Osteoblast (primary cell): ENCODE measurements at regions not wholly inside any gene's neighbourhood (a gene's known extent, or its start where the extent isn't known, plus 50 kb on each side); places are given as distances from the start of the nearest gene placed in this dataset.
A peak's percentile ranks its signal among the peaks of the same experiment; 100 is the strongest.

Source experiments
- DNase-seq: peaks from one replicate; pipeline ENCODE4 v3.0.0; 2011; ENCODE audit warnings: low spot score, mixed read lengths; ENCODE audit not compliant: insufficient read length; ENCODE audit errors: missing footprints
- H2AFZ ChIP-seq: 2 replicates; pipeline ENCODE4 v1.6.0; 2011; ENCODE audit warnings: mild to moderate bottlenecking, low read length
- H3K27ac ChIP-seq: 2 replicates; pipeline ENCODE4 v1.5.1; 2011; ENCODE audit warnings: mild to moderate bottlenecking, low read depth, low read length, moderate library complexity
- H3K27me3 ChIP-seq: 2 replicates; pipeline ENCODE4 v1.6.0; 2012; ENCODE audit warnings: mild to moderate bottlenecking, control low read depth, inconsistent platforms, low read length, moderate library complexity; ENCODE audit not compliant: insufficient read depth
- H3K36me3 ChIP-seq: 2 replicates; pipeline ENCODE4 v1.5.1; 2011; ENCODE audit warnings: mild to moderate bottlenecking, low read length, control low read depth, moderate library complexity; ENCODE audit not compliant: insufficient read depth
- H3K4me1 ChIP-seq: 2 replicates; pipeline ENCODE4 v1.5.1; 2011; ENCODE audit warnings: mild to moderate bottlenecking, low read length, control low read depth, moderate library complexity; ENCODE audit not compliant: insufficient read depth
- H3K4me2 ChIP-seq: 2 replicates; pipeline ENCODE4 v1.6.0; 2011; ENCODE audit warnings: mild to moderate bottlenecking, low read length; ENCODE audit not compliant: insufficient read depth
- H3K4me3 ChIP-seq: fragments of 200-600 bp; sonication (generic); 3 replicates; pipeline ENCODE4 v1.5.1; 2012; ENCODE audit warnings: mild to moderate bottlenecking, low read length, inconsistent platforms; ENCODE audit not compliant: insufficient read depth
- H3K79me2 ChIP-seq: 2 replicates; pipeline ENCODE4 v1.6.0; 2012; ENCODE audit warnings: mild to moderate bottlenecking, low read length, control low read depth, inconsistent platforms; ENCODE audit not compliant: insufficient read depth
- H3K9me3 ChIP-seq: 2 replicates; pipeline ENCODE4 v1.5.1; 2011; ENCODE audit warnings: low read depth, low read length, control low read depth
- H4K20me1 ChIP-seq: 2 replicates; pipeline ENCODE4 v1.6.0; 2012; ENCODE audit warnings: mild to moderate bottlenecking, low read length, control low read depth; ENCODE audit not compliant: insufficient read depth
- CTCF ChIP-seq: IDR thresholded peaks from 2 replicates; pipeline ENCODE4 v1.5.1; 2011; ENCODE audit warnings: mild to moderate bottlenecking, low read depth, low read length, moderate library complexity; ENCODE audit errors: extremely low read depth

DNA sequence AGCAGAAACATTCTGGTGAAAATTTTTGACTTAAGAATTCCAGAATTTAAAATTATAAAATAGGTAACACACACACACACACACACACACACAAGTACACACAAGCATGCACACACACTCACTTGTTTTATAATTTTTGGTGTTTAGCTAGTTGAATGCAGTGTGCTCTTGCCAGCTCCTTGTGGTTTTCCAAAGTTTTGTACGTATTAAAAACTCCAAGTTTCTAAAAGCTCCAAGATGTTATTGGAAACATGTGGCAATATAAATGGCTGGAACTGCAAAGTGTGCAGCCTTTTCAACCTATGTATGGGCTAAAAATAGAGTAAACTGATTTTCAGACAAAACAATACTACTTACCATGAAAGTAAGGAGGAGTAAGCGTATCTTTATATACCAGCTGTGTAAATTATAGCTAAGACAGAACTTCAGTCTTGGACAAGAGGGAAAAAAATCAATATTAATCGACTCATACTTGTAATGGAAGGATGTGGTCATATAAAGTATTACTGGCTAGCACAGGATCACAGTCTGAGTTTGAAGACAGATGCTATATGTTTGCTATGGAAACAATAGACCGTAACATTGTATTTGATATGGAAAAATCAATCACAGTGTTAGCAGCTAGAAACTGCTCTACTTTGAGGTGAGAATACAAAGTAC lies 727.1 kb upstream of the GRAMD2B start:
- H3K79me2 ChIP-seq = no peaks in the 10 kb centered on the region
- H3K9me3 ChIP-seq = no peaks in the 10 kb centered on the region
- H3K27me3 ChIP-seq = no peaks in the 10 kb centered on the region
- H3K27ac ChIP-seq = peak overlapping the region; percentile 52
- no peak for TF ChIP-seq CTCF
- H4K20me1 ChIP-seq = no peaks in the 10 kb centered on the region
- peaks cover 23% of the 10 kb centered on the region for H3K4me1 ChIP-seq
- no peaks in the 10 kb centered on the region for H3K36me3 ChIP-seq
- no peak overlapping the region for H3K4me2 ChIP-seq
- no peak for DNase-seq
- H3K4me3 ChIP-seq = no peak overlapping the region
- H2AFZ ChIP-seq = no peak overlapping the region

DNA sequence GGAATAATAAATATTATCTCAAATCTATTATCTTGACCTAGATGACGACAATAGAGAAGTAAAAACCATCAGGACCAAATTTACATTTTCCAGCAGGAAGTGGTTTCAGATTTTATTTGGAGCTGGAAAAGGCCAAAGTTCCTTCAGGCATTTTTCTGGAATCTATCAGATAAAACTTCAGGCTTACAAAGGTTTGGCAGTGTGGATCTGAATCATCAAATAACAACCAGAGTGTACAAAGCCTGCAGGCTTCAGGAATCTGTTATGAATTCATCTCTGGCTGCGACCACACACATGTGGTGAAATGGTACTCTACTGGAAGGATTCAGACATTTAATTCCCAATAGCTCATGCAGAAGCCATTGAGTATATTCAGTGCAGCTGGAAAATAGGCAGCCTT lies 726.4 kb upstream of the GRAMD2B start:
- Histone ChIP-seq H4K20me1 (no peaks in the 10 kb centered on the region), H3K4me3 (no peak overlapping the region), H3K36me3 (no peaks in the 10 kb centered on the region), H2AFZ (no peak overlapping the region), H3K4me1 (peaks cover 23% of the 10 kb centered on the region), H3K27ac (peak overlapping the region; percentile 52), H3K9me3 (no peaks in the 10 kb centered on the region), H3K27me3 (no peaks in the 10 kb centered on the region), H3K4me2 (no peak overlapping the region), H3K79me2 (no peaks in the 10 kb centered on the region)
- no peak for TF ChIP-seq CTCF
- DNase-seq = peak; percentile 65

GRCh38 chr5:125698420-125698819 lies 724.8 kb upstream of the GRAMD2B start:
- Histone ChIP-seq H3K79me2 (no peaks in the 10 kb centered on the region), H3K9me3 (no peaks in the 10 kb centered on the region), H3K36me3 (no peaks in the 10 kb centered on the region), H2AFZ (no peak overlapping the region), H3K4me2 (no peak overlapping the region), H4K20me1 (no peaks in the 10 kb centered on the region), H3K4me1 (peaks cover 23% of the 10 kb centered on the region), H3K27ac (no peak overlapping the region), H3K27me3 (no peaks in the 10 kb centered on the region), H3K4me3 (no peak overlapping the region)
- DNase-seq = no peak
- no peak for TF ChIP-seq CTCF

DNA sequence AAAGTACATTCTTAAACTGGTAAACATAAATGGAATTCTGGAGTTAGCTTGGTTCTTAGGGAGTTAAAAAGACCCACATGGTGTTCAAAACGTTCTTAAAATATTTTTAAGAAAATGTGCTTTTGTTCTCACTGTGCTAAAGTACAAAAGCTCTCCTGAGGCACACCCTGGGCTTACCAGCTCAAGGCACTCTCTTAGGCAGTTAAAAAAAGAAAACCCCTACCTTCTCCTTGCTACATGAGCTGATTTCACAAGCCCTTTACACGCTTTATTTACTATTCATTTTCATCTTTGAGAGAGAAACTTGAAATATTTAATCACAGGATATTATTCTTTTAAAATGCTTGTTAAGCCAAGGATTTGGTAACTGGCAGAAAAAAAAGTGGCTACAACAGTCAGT lies 723.3 kb upstream of the GRAMD2B start:
- no peaks in the 10 kb centered on the region for H3K36me3 ChIP-seq
- no peak for TF ChIP-seq CTCF
- no peak overlapping the region for H3K4me3 ChIP-seq
- no peaks in the 10 kb centered on the region for H4K20me1 ChIP-seq
- H3K4me2 ChIP-seq = peak overlapping the region; percentile 81
- H3K27ac ChIP-seq = no peak overlapping the region
- H2AFZ ChIP-seq = peak overlapping the region; percentile 11
- H3K4me1 ChIP-seq = peaks cover 23% of the 10 kb centered on the region
- H3K27me3 ChIP-seq = no peaks in the 10 kb centered on the region
- H3K9me3 ChIP-seq = no peaks in the 10 kb centered on the region
- no peak for DNase-seq
- H3K79me2 ChIP-seq = no peaks in the 10 kb centered on the region
